ENCODE measurements at regions not wholly inside any gene's neighbourhood (a gene's known extent, or its start where the extent isn't known, plus 50 kb on each side); places are given as distances from the start of the nearest gene placed in this dataset.

- no peak for DNase-seq
Measured at GRCh38 chr2:18423636-18424035, 136.8 kb downstream of the RDH14 start.

- DNase-seq: no peak
Measured at GRCh38 chr2:18422432-18423165, 137.9 kb downstream of the RDH14 start.

GRCh38 chr2:18413676-18414396 lies 146.6 kb downstream of the RDH14 start:
- DNase-seq: no peak

GRCh38 chr2:18412980-18413675 lies 147.3 kb downstream of the RDH14 start:
- DNase-seq: no peak

- no peak for DNase-seq
Measured at GRCh38 chr2:18411626-18412025, 148.8 kb downstream of the RDH14 start.

- no peak for DNase-seq
Measured at GRCh38 chr2:18410543-18410942, 149.9 kb downstream of the RDH14 start.

GRCh38 chr2:18408638-18409037 lies 151.8 kb downstream of the RDH14 start:
- DNase-seq: no peak

GRCh38 chr2:18406219-18406618 lies 154.2 kb downstream of the RDH14 start:
- no peak for DNase-seq

- no peak for DNase-seq
Measured at GRCh38 chr2:18404708-18405107, 155.7 kb downstream of the RDH14 start.

GRCh38 chr2:18403921-18404522 lies 156.4 kb downstream of the RDH14 start:
- DNase-seq: no peak

GRCh38 chr2:18402831-18403230 lies 157.6 kb downstream of the RDH14 start:
- no peak for DNase-seq

GRCh38 chr2:18401471-18401870 lies 159.0 kb downstream of the RDH14 start:
- no peak for DNase-seq

- DNase-seq: no peak
Measured at GRCh38 chr2:18399601-18400000, 160.9 kb downstream of the RDH14 start.

GRCh38 chr2:18398833-18399232 lies 161.6 kb downstream of the RDH14 start:
- no peak for DNase-seq

GRCh38 chr2:18396329-18397010 lies 164.0 kb downstream of the RDH14 start:
- no peak for DNase-seq

GRCh38 chr2:18395555-18395954 lies 164.9 kb downstream of the RDH14 start:
- no peak for DNase-seq

GRCh38 chr2:18387441-18388206 lies 172.8 kb downstream of the RDH14 start:
- peak; percentile 54 for DNase-seq

GRCh38 chr2:18384242-18384641 lies 176.2 kb downstream of the RDH14 start:
- DNase-seq: no peak

- DNase-seq: no peak
Measured at GRCh38 chr2:18381386-18381785, 179.1 kb downstream of the RDH14 start.

- DNase-seq: no peak
Measured at GRCh38 chr2:18380321-18380720, 180.1 kb downstream of the RDH14 start.

- no peak for DNase-seq
Measured at GRCh38 chr2:18379870-18380269, 180.6 kb downstream of the RDH14 start.

GRCh38 chr2:18378020-18378653 lies 182.3 kb downstream of the RDH14 start:
- DNase-seq: no peak

Measured in activated T-cell treated with anti-CD3 and anti-CD28 coated beads, Interleukin-2, amount 50 U/mL, for 1 hour (primary cell).